GM12878 (cell line): ENCODE measurements at regions not wholly inside any gene's neighbourhood (a gene's known extent, or its start where the extent isn't known, plus 50 kb on each side); places are given as distances from the start of the nearest gene placed in this dataset.

Experiments
- ATAC-seq: fragments of 200-7000 bp; cut with Tn5 transposase; 3 replicates; pipeline ENCODE4 v1.9.1; 2020; ENCODE audit warnings: mild to moderate bottlenecking, moderate library complexity
- BruUV-seq: library from RNA; stranded (reverse); fragments of 400-500 nt; replicated peaks from 2 replicates; lab custom pipeline; 2021; lab: Mats Ljungman, UMichigan
- CTCF ChIA-PET: fragments of 300-600 bp; sonication (Branson Sonifier 250); formaldehyde crosslinking; extraction: SDS; loops from one replicate; lab custom pipeline; 2021; ENCODE audit warnings: inconsistent platforms; lab: Yijun Ruan, JAX
- POLR2A ChIA-PET: fragments of 350-600 bp; formaldehyde crosslinking; extraction: SDS; loops from one replicate; lab custom pipeline; 2021; ENCODE audit warnings: inconsistent platforms; lab: Charles Lee
- RAD21 ChIA-PET: fragments of 300-600 bp; sonication (Branson Sonifier 250); formaldehyde crosslinking; loops from one replicate; lab custom pipeline; 2023; ENCODE audit warnings: antibody characterized with exemption; ENCODE audit not compliant: unreplicated experiment; lab: Charles Lee
- SMC1A ChIA-PET: fragments of 300-600 bp; sonication (Branson Sonifier 250); formaldehyde crosslinking; loops from one replicate; lab custom pipeline; 2023; ENCODE audit not compliant: unreplicated experiment, uncharacterized antibody; lab: Charles Lee
- DNase-seq: peaks from one replicate; pipeline ENCODE4 v3.0.0-alpha.2; 2011; ENCODE audit warnings: low read depth, low spot score
- FAIRE-seq: peaks from 3 replicates; lab custom pipeline; 2011; peaks lifted over from hg19 to GRCh38; lab: Jason Lieb, UNC
- H2AFZ ChIP-seq: 2 replicates; pipeline ENCODE4 v1.6.0; 2011; ENCODE audit warnings: low read depth, low read length, control low read depth; ENCODE audit not compliant: control insufficient read depth
- H3K27ac ChIP-seq: 2 replicates; pipeline ENCODE4 v1.5.1; 2011; ENCODE audit warnings: control low read depth; ENCODE audit not compliant: control insufficient read depth, insufficient read depth
- H3K27me3 ChIP-seq, 2 experiments: replicated peaks in 1 of 2; 2 replicates each; pipeline versions ENCODE4 v1.6.0 to v1.6.1; 2011; ENCODE audit warnings: low read length in 1 of 2; ENCODE audit not compliant: control insufficient read depth in 2 of 2, insufficient read depth in 2 of 2
- H3K36me3 ChIP-seq, 2 experiments: 2 replicates each; pipeline ENCODE4 v1.5.1; 2011; ENCODE audit warnings: low read length in 1 of 2; ENCODE audit not compliant: control insufficient read depth in 2 of 2, insufficient read depth in 2 of 2
- H3K4me1 ChIP-seq: 2 replicates; pipeline ENCODE4 v1.6.1; 2011; ENCODE audit warnings: mild to moderate bottlenecking, low read length, moderate library complexity, mixed read lengths; ENCODE audit not compliant: control insufficient read depth, insufficient read depth
- H3K4me2 ChIP-seq: 2 replicates; pipeline ENCODE4 v1.6.0; 2011; ENCODE audit warnings: control low read depth; ENCODE audit not compliant: control insufficient read depth, insufficient read depth
- H3K4me3 ChIP-seq: fragments of 200-600 bp; sonication (generic); 2 replicates; pipeline ENCODE4 v1.5.1; 2016
- H3K79me2 ChIP-seq: 2 replicates; pipeline ENCODE4 v1.6.0; 2011; ENCODE audit warnings: low read length; ENCODE audit not compliant: control insufficient read depth, insufficient read depth
- H3K9ac ChIP-seq: 2 replicates; pipeline ENCODE4 v1.8.0; 2011; ENCODE audit warnings: low read length, control low read depth, mixed read lengths; ENCODE audit not compliant: control insufficient read depth, insufficient read depth
- H3K9me3 ChIP-seq: replicated peaks from 3 replicates; pipeline ENCODE4 v1.5.1; 2011; ENCODE audit warnings: mild to moderate bottlenecking, low read length; ENCODE audit not compliant: control insufficient read depth, insufficient read depth
- H4K20me1 ChIP-seq: 2 replicates; pipeline ENCODE4 v1.6.0; 2011; ENCODE audit not compliant: control insufficient read depth, insufficient read depth
- CREM ChIP-seq: IDR thresholded peaks from 2 replicates; pipeline ENCODE4 v1.6.1; 2014; ENCODE audit warnings: antibody characterized with exemption, low read depth
- MYC ChIP-seq: IDR thresholded peaks from 2 replicates; pipeline ENCODE4 v1.6.1; 2011; ENCODE audit warnings: mild to moderate bottlenecking, low read length, moderate library complexity, inconsistent platforms; ENCODE audit not compliant: insufficient read depth, insufficient replicate concordance, insufficient read length, severe bottlenecking
- NFYB ChIP-seq: IDR thresholded peaks from 2 replicates; pipeline ENCODE4 v1.6.1; 2011; ENCODE audit warnings: low read depth, mild to moderate bottlenecking, low read length, improper control_type of control experiment, moderate library complexity; ENCODE audit not compliant: insufficient read depth
- NR2F1 ChIP-seq: fragments of 450-650 bp; conservative IDR thresholded peaks from 2 replicates; pipeline ENCODE4 v1.6.1; 2017; ENCODE audit warnings: mild to moderate bottlenecking
- PAX5 ChIP-seq: IDR thresholded peaks from 2 replicates; pipeline ENCODE4 v1.6.1; 2011; ENCODE audit warnings: low read depth, low read length, borderline replicate concordance
- RUNX3 ChIP-seq: IDR thresholded peaks from 2 replicates; pipeline ENCODE4 v1.6.1; 2012; ENCODE audit warnings: low read length, inconsistent platforms
- SRF ChIP-seq, 2 experiments: IDR thresholded peaks; 2 replicates each; pipeline ENCODE4 v1.6.1; 2011; ENCODE audit warnings: low read depth in 2 of 2, low read length in 2 of 2, mild to moderate bottlenecking in 1 of 2, moderate library complexity in 1 of 2
- SUZ12 ChIP-seq: fragments of 200-600 bp; sonication (generic); IDR thresholded peaks from one replicate; pipeline ENCODE4 v1.6.1; 2018; ENCODE audit warnings: antibody characterized with exemption, mild to moderate bottlenecking; ENCODE audit not compliant: unreplicated experiment
- ZNF384 ChIP-seq: IDR thresholded peaks from 2 replicates; pipeline ENCODE4 v1.6.1; 2012; ENCODE audit warnings: low read depth, mild to moderate bottlenecking, low read length, improper control_type of control experiment, borderline replicate concordance
- ZZZ3 ChIP-seq: IDR thresholded peaks from 2 replicates; pipeline ENCODE4 v1.6.1; 2011; ENCODE audit warnings: low read depth; ENCODE audit not compliant: control insufficient read depth, insufficient read length
- WGBS: methylation state at CpG from one replicate; pipeline ENCODE4 v1.1.6; 2016; ENCODE audit warnings: low lambda C conversion rate; ENCODE audit not compliant: insufficient replicate concordance, insufficient coverage; ENCODE audit errors: missing lambda C conversion rate; 5-methylcytosine and 5-hydroxymethylcytosine counted together
- in situ Hi-C: fragments of 300-500 bp; cut with MboI; formaldehyde crosslinking; loops from 9 replicates; pipeline ENCODE4 v1.14.3; 2018; ENCODE audit warnings: mixed read lengths
- intact Hi-C: fragments of 100-400 bp; cut with micrococcal nuclease; formaldehyde crosslinking; loops from one replicate; pipeline ENCODE4 v1.14.2; 2022; ENCODE audit not compliant: unreplicated experiment
- TF ChIP-seq, protein P1 (sequence below): IDR thresholded peaks from 2 replicates; pipeline ENCODE4 v1.6.1; 2011; ENCODE audit warnings: mild to moderate bottlenecking, low read depth, low read length, moderate library complexity; ENCODE audit not compliant: insufficient replicate concordance
- TF ChIP-seq, protein P2 (sequence below), 3 experiments: IDR thresholded peaks in 2 of 3; conservative IDR thresholded peaks in 1 of 3; 2 replicates each; pipeline ENCODE4 v1.5.1; 2011; ENCODE audit warnings: low read depth in 3 of 3, low read length in 3 of 3, mild to moderate bottlenecking in 3 of 3, control low read depth in 2 of 3, moderate library complexity in 2 of 3, inconsistent platforms in 1 of 3, mixed read lengths in 1 of 3; ENCODE audit not compliant: control insufficient read depth in 2 of 3, insufficient read depth in 1 of 3; ENCODE audit errors: extremely low read depth in 1 of 3
- TF ChIP-seq, protein P3 (sequence below): fragments of 450-650 bp; IDR thresholded peaks from 2 replicates; pipeline ENCODE4 v1.6.1; 2016; ENCODE audit warnings: mild to moderate bottlenecking

DNA sequence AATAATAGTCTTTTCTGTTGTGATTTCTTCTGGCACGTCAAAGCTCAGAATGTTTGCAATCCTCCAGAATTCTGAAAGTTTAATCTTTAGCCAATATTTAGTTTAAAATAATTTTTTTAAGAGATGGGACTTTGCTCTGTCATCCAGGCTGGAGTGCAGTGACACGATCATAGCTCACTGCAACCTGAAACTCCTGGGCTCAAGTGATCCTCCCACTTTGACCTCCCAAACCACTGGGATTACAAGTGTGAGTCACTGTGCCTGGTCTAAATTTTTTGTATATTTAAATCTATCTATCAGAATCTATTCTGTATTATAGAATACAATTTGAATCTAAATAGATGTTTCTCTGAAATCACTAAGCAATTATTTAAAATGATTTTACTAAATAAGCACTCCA, 572.7 kb downstream of the VRK1 start:
- BruUV-seq, result no TSS peak
- H2AFZ ChIP-seq, result no peak overlapping the region
- no peaks in the 10 kb centered on the region for H3K27me3 ChIP-seq
- no peaks in the 10 kb centered on the region for H3K79me2 ChIP-seq
- in situ Hi-C loops (no loop called here), intact Hi-C loops (no loop called here)
- H3K9me3 ChIP-seq, result no peaks in the 10 kb centered on the region
- no peak overlapping the region for H3K4me3 ChIP-seq
- H3K36me3 ChIP-seq, result no peaks in the 10 kb centered on the region
- H3K27ac ChIP-seq, result no peak overlapping the region
- POLR2A ChIA-PET, result interaction anchor here (0.7 to 2.9 kb wide), 5 partner anchors 9 to 44 kb away, joined by 3 to 13 read pairs (median 4); no protein-coding TSS in a partner anchor
- RAD21 ChIA-PET, result interaction anchor here (1.0 to 2.8 kb wide), 7 partner anchors 8 to 63 kb away, joined by 3 to 10 read pairs (median 4); no protein-coding TSS in a partner anchor
- no peaks in the 10 kb centered on the region for H4K20me1 ChIP-seq
- no peaks in the 10 kb centered on the region; the same call in 1 of the 2 replicates for H3K4me1 ChIP-seq
- SMC1A ChIA-PET, result interaction anchor here (0.6 to 2.5 kb wide), 13 partner anchors 9 to 165 kb away, joined by 3 to 13 read pairs (median 3); no protein-coding TSS in a partner anchor
- DNase-seq (no peak), FAIRE-seq (no peak), ATAC-seq (peak; percentile 32; the same call in 2 of the 3 replicates)
- no peak overlapping the region for H3K4me2 ChIP-seq
- CTCF ChIA-PET, result interaction anchor here (1.0 kb wide), 2 partner anchors 13 to 14 kb away, joined by 3 to 4 read pairs; no protein-coding TSS in a partner anchor
- H3K9ac ChIP-seq, result no peak overlapping the region
- WGBS, result 69% methylated on average over 2 of the region's 2 CpGs
- TF ChIP-seq ZNF384 (no peak), SRF (IDR thresholded peaks at IDR 0.05; ENCODE audit: low read depth in 2 of 2, low read length in 2 of 2) (no peak), NFYB (no peak), ZZZ3 (no peak), SUZ12 (no peak), RUNX3 (peak; percentile 57), PAX5 (no peak), CREM (no peak), NR2F1 (peak; percentile 31; the same call in 1 of the 2 replicates), MYC (no peak)
- TF ChIP-seq, protein P1, sequence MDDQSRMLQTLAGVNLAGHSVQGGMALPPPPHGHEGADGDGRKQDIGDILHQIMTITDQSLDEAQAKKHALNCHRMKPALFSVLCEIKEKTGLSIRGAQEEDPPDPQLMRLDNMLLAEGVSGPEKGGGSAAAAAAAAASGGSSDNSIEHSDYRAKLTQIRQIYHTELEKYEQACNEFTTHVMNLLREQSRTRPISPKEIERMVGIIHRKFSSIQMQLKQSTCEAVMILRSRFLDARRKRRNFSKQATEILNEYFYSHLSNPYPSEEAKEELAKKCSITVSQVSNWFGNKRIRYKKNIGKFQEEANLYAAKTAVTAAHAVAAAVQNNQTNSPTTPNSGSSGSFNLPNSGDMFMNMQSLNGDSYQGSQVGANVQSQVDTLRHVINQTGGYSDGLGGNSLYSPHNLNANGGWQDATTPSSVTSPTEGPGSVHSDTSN, result no peak
- TF ChIP-seq, protein P2, sequence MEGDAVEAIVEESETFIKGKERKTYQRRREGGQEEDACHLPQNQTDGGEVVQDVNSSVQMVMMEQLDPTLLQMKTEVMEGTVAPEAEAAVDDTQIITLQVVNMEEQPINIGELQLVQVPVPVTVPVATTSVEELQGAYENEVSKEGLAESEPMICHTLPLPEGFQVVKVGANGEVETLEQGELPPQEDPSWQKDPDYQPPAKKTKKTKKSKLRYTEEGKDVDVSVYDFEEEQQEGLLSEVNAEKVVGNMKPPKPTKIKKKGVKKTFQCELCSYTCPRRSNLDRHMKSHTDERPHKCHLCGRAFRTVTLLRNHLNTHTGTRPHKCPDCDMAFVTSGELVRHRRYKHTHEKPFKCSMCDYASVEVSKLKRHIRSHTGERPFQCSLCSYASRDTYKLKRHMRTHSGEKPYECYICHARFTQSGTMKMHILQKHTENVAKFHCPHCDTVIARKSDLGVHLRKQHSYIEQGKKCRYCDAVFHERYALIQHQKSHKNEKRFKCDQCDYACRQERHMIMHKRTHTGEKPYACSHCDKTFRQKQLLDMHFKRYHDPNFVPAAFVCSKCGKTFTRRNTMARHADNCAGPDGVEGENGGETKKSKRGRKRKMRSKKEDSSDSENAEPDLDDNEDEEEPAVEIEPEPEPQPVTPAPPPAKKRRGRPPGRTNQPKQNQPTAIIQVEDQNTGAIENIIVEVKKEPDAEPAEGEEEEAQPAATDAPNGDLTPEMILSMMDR (IDR thresholded peaks at IDR 0.05 in 2 of 3, conservative IDR thresholded peaks at IDR 0.05 in 1 of 3; ENCODE audit: control insufficient read depth in 2 of 3, extremely low read depth in 1 of 3, insufficient read depth in 1 of 3, low read depth in 3 of 3, low read length in 3 of 3), result no peak
- TF ChIP-seq, protein P3, sequence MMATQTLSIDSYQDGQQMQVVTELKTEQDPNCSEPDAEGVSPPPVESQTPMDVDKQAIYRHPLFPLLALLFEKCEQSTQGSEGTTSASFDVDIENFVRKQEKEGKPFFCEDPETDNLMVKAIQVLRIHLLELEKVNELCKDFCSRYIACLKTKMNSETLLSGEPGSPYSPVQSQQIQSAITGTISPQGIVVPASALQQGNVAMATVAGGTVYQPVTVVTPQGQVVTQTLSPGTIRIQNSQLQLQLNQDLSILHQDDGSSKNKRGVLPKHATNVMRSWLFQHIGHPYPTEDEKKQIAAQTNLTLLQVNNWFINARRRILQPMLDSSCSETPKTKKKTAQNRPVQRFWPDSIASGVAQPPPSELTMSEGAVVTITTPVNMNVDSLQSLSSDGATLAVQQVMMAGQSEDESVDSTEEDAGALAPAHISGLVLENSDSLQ, result no peak
